CD14-positive monocyte (primary cell): ENCODE measurements at regions not wholly inside any gene's neighbourhood (a gene's known extent, or its start where the extent isn't known, plus 50 kb on each side); places are given as distances from the start of the nearest gene placed in this dataset.

Source experiments
- DNase-seq, 3 donors: peaks; one replicate each; pipeline ENCODE4 v3.0.0-alpha.2; 2011 to 2022
- H2AFZ ChIP-seq: 2 replicates; pipeline ENCODE4 v1.6.0; 2012; ENCODE audit warnings: mild to moderate bottlenecking, low read depth, low read length, inconsistent platforms; ENCODE audit not compliant: insufficient read depth, poor library complexity, severe bottlenecking
- H3K27ac ChIP-seq, 2 donors: 1 replicate in 1 of 2; 2 replicates in 1 of 2; pipeline ENCODE4 v1.5.1; 2012 to 2013; ENCODE audit warnings: low read length in 2 of 2, control low read depth in 1 of 2, inconsistent platforms in 1 of 2, low read depth in 1 of 2, mild to moderate bottlenecking in 1 of 2
- H3K27me3 ChIP-seq, 2 donors: one replicate each; pipeline versions ENCODE4 v1.6.0 to v1.6.1; 2011 to 2013; ENCODE audit warnings: low read length in 2 of 2; ENCODE audit not compliant: control insufficient read depth in 2 of 2, insufficient read depth in 2 of 2
- H3K36me3 ChIP-seq, 2 donors: replicated peaks in 1 of 2; 1 replicate in 1 of 2; 2 replicates in 1 of 2; pipeline versions ENCODE4 v1.5.1 to v1.6.1; 2012 to 2013; ENCODE audit warnings: low read length in 2 of 2, control low read depth in 1 of 2, inconsistent platforms in 1 of 2, mild to moderate bottlenecking in 1 of 2; ENCODE audit not compliant: insufficient read depth in 2 of 2, control insufficient read depth in 1 of 2
- H3K4me1 ChIP-seq, 2 donors: 1 replicate in 1 of 2; 2 replicates in 1 of 2; pipeline versions ENCODE4 v1.5.1 to v1.6.1; 2012 to 2013; ENCODE audit warnings: low read length in 2 of 2, control low read depth in 1 of 2, inconsistent platforms in 1 of 2, mild to moderate bottlenecking in 1 of 2, moderate library complexity in 1 of 2; ENCODE audit not compliant: insufficient read depth in 2 of 2, control insufficient read depth in 1 of 2
- H3K4me2 ChIP-seq: replicated peaks from 2 replicates; pipeline ENCODE3; 2012; ENCODE audit warnings: low read length, moderate library complexity, mild to moderate bottlenecking; ENCODE audit not compliant: poor library complexity, severe bottlenecking; ENCODE audit errors: extremely low read depth
- H3K4me3 ChIP-seq, 3 experiments: fragments of 200-600 bp in 1 of 3; sonication (generic) in 1 of 3; replicated peaks in 1 of 3; 1 replicate in 2 of 3; 2 replicates in 1 of 3; pipeline ENCODE4 v1.5.1; 2011 to 2013; ENCODE audit warnings: low read length in 3 of 3, mild to moderate bottlenecking in 3 of 3, control low read depth in 2 of 3, low read depth in 2 of 3, inconsistent platforms in 1 of 3, moderate library complexity in 1 of 3
- H3K79me2 ChIP-seq: 2 replicates; pipeline ENCODE4 v1.6.0; 2012; ENCODE audit warnings: mild to moderate bottlenecking, control low read depth, inconsistent platforms, low read length, moderate library complexity; ENCODE audit not compliant: insufficient read depth
- H3K9ac ChIP-seq: 2 replicates; pipeline ENCODE4 v1.6.0; 2017; ENCODE audit warnings: low read length, mild to moderate bottlenecking; ENCODE audit not compliant: insufficient read depth, poor library complexity, severe bottlenecking
- H3K9me3 ChIP-seq, 2 donors: replicated peaks in 1 of 2; 1 replicate in 1 of 2; 2 replicates in 1 of 2; pipeline versions ENCODE4 v1.5.1 to v1.6.1; 2012 to 2013; ENCODE audit warnings: low read length in 2 of 2, control low read depth in 1 of 2; ENCODE audit not compliant: control insufficient read depth in 1 of 2, insufficient read depth in 1 of 2
- H4K20me1 ChIP-seq: 2 replicates; pipeline ENCODE4 v1.6.0; 2012; ENCODE audit warnings: mild to moderate bottlenecking, low read length, control low read depth, moderate library complexity; ENCODE audit not compliant: insufficient read depth
- H3K27ac Mint-ChIP-seq, 7 donors: one replicate each; pipeline ENCODE4 v1.8.0; 2020; ENCODE audit warnings: mild to moderate bottlenecking in 7 of 7, mixed read lengths in 7 of 7, moderate library complexity in 6 of 7, inconsistent platforms in 2 of 7
- H3K27me3 Mint-ChIP-seq, 3 donors: one replicate each; pipeline ENCODE4 v1.8.0; 2021 to 2022; ENCODE audit warnings: low read depth in 3 of 3, mild to moderate bottlenecking in 3 of 3, mixed read lengths in 3 of 3, moderate library complexity in 3 of 3, inconsistent platforms in 1 of 3
- H3K36me3 Mint-ChIP-seq, 2 donors: one replicate each; pipeline ENCODE4 v1.8.0; 2020; ENCODE audit warnings: mixed read lengths in 2 of 2, inconsistent platforms in 1 of 2, mild to moderate bottlenecking in 1 of 2
- H3K4me1 Mint-ChIP-seq: one replicate; pipeline ENCODE4 v1.8.0; 2020; ENCODE audit warnings: mild to moderate bottlenecking, mixed read lengths
- H3K4me3 Mint-ChIP-seq, 2 donors: one replicate each; pipeline ENCODE4 v1.8.0; 2020; ENCODE audit warnings: mild to moderate bottlenecking in 2 of 2, mixed read lengths in 2 of 2, moderate library complexity in 1 of 2
- H3K9me3 Mint-ChIP-seq, 7 donors: one replicate each; pipeline ENCODE4 v1.8.0; 2020 to 2022; ENCODE audit warnings: mixed read lengths in 7 of 7, mild to moderate bottlenecking in 6 of 7, moderate library complexity in 6 of 7, inconsistent platforms in 2 of 7
- CTCF ChIP-seq: fragments of 200-600 bp; IDR thresholded peaks from one replicate; pipeline ENCODE4 v1.8.0; 2022; ENCODE audit warnings: antibody characterized with exemption, mild to moderate bottlenecking
- WGBS: methylation state at CpG from one replicate; pipeline ENCODE4 v1.1.5; 2013; ENCODE audit warnings: missing lambda C conversion rate; ENCODE audit not compliant: insufficient coverage; 5-methylcytosine and 5-hydroxymethylcytosine counted together
- intact Hi-C, 2 donors: fragments of 100-400 bp; cut with micrococcal nuclease; formaldehyde crosslinking; loops; one replicate each; pipeline versions ENCODE4 v1.15.0 to v1.15.1; 2023

DNA sequence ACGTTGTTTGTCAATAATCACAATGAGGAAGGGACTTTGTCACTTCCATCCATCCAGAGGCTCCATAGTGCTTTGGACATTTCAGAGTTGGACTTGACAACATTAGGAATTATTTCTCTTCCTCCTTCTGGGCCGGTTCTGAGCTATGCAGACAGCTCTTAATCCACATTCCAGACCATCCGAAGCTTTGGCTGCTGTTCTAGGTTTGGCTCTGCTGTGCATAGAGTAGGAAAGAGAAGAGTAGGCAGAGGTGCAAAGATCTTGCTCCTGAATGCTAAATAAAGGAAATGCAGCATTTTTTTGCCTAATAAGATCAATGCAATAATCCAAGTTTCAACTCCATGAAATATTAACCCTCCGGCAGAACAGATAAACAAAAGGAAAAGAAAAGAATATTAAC lies 216.3 kb upstream of the PRNP start:
- WGBS: no CpG with 5 or more reads among the region's 4 CpGs

DNA sequence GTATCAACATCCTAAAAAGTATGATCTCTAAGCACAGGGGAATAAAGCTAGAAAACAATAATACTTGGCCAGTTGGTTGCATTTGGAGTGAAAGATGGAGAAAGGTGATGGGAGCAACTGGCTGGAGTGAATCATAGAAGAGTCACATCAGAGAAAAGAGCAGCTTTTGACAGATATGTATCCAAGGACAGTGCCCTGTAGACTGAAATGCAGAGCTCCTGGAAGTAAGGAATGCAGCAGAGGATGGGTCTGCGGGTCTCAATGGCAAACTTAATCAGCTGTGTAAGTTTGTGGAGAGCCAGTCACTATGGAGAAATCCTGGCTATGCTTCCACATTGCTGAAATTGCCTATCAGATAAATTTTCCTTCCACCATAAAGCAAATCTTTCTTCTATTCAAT lies 218.1 kb upstream of the PRNP start:
- Histone ChIP-seq H3K36me3 (no peaks in the 10 kb centered on the region), H3K27me3 (peaks cover 0 to 3% of the 10 kb centered on the region in 2 donors), H3K4me2 (no peak overlapping the region), H2AFZ (no peak overlapping the region), H3K9ac (no peak overlapping the region), H3K27ac (no peak overlapping the region), H3K79me2 (no peaks in the 10 kb centered on the region), H3K9me3 (no peaks in the 10 kb centered on the region), H3K4me3 (no peak overlapping the region), H3K4me1 (no peaks in the 10 kb centered on the region), H4K20me1 (no peaks in the 10 kb centered on the region)
- Mint-ChIP-seq H3K4me1 (peaks cover 2% of the 10 kb centered on the region), H3K4me3 (no peak overlapping the region), H3K9me3 (peaks cover 0 to 3% (median 0%) of the 10 kb centered on the region in 7 donors), H3K27me3 (peaks cover 1 to 4% (median 2%) of the 10 kb centered on the region in 3 donors), H3K36me3 (no peaks in the 10 kb centered on the region), H3K27ac (no peak overlapping the region)
- no peak for DNase-seq
- no peak for TF ChIP-seq CTCF
- WGBS: no CpG with 5 or more reads among the region's 1 CpG
- intact Hi-C loops: no loop called here

More for the DNA sequence above, 216.3 kb upstream of the PRNP start:
- Histone ChIP-seq H3K27ac (no peak overlapping the region), H3K9me3 (no peaks in the 10 kb centered on the region), H2AFZ (no peak overlapping the region), H3K27me3 (peaks cover 0 to 3% of the 10 kb centered on the region in 2 donors), H3K4me1 (no peaks in the 10 kb centered on the region), H3K9ac (no peak overlapping the region), H3K79me2 (no peaks in the 10 kb centered on the region), H3K4me2 (no peak overlapping the region), H4K20me1 (no peaks in the 10 kb centered on the region), H3K4me3 (no peak overlapping the region), H3K36me3 (no peaks in the 10 kb centered on the region)
- Mint-ChIP-seq H3K27ac (no peak overlapping the region), H3K4me3 (no peak overlapping the region), H3K4me1 (no peaks in the 10 kb centered on the region), H3K9me3 (peaks cover 0 to 1% (median 0%) of the 10 kb centered on the region in 7 donors), H3K27me3 (peaks cover 1 to 4% (median 2%) of the 10 kb centered on the region in 3 donors), H3K36me3 (no peaks in the 10 kb centered on the region)
- no peak for DNase-seq
- TF ChIP-seq CTCF: no peak
- intact Hi-C loops: no loop called here
